A549 (cell line): ENCODE measurements at regions not wholly inside any gene's neighbourhood (a gene's known extent, or its start where the extent isn't known, plus 50 kb on each side); places are given as distances from the start of the nearest gene placed in this dataset.

ENCODE experiments used
- ATAC-seq, 2 experiments: fragments of 200-7000 bp in 1 of 2; fragments of >200 bp in 1 of 2; cut with Nextera tagmentation in 1 of 2; cut with Tn5 transposase in 1 of 2; 3 replicates each; pipeline versions ENCODE4 v1.8.0 to v1.9.1; 2018 to 2020; ENCODE audit warnings: mild to moderate bottlenecking in 1 of 2, moderate library complexity in 1 of 2
- CTCF ChIA-PET: fragments of 300-600 bp; sonication (Branson Sonifier 250); formaldehyde crosslinking; extraction: SDS; loops from one replicate; lab custom pipeline; 2021; ENCODE audit warnings: antibody characterized with exemption, inconsistent platforms; lab: Yijun Ruan, JAX
- POLR2A ChIA-PET: fragments of 350-600 bp; formaldehyde crosslinking; extraction: SDS; loops from one replicate; lab custom pipeline; 2021; ENCODE audit warnings: antibody characterized with exemption, inconsistent platforms; lab: Yijun Ruan, JAX
- DNase-seq, 2 experiments: peaks; one replicate each; pipeline versions ENCODE4 v3.0.0 to v3.0.0-alpha.2; 2011 to 2016; ENCODE audit warnings: low read depth in 1 of 2, low spot score in 1 of 2
- FAIRE-seq: peaks from 2 replicates; lab custom pipeline; 2011; peaks lifted over from hg19 to GRCh38; lab: Jason Lieb, UNC
- H3K27ac ChIP-seq, 2 experiments: fragments of >200 bp; sonication (Bioruptor Twin); formaldehyde crosslinking; 3 replicates each; pipeline ENCODE4 v1.5.1; 2016 to 2017
- H3K4me1 ChIP-seq: fragments of >200 bp; sonication (Bioruptor Twin); formaldehyde crosslinking; 3 replicates; pipeline ENCODE4 v1.6.1; 2016
- H3K4me2 ChIP-seq: fragments of >200 bp; sonication (Bioruptor Twin); formaldehyde crosslinking; 3 replicates; pipeline ENCODE4 v1.6.1; 2016
- H3K4me3 ChIP-seq: fragments of >200 bp; sonication (Bioruptor Twin); formaldehyde crosslinking; 3 replicates; pipeline ENCODE4 v1.5.1; 2016
- H3K9me3 ChIP-seq: fragments of >200 bp; sonication (Bioruptor Twin); formaldehyde crosslinking; 3 replicates; pipeline ENCODE4 v1.6.1; 2016
- ATOH8 ChIP-seq: fragments of 250-450 bp; sonication (Bioruptor Pico); IDR thresholded peaks from 2 replicates; pipeline ENCODE4 v1.5.0; 2020; ENCODE audit warnings: low read depth, mild to moderate bottlenecking, moderate library complexity
- BCL3 ChIP-seq: fragments of >200 bp; sonication (Bioruptor Twin); formaldehyde crosslinking; IDR thresholded peaks from 3 replicates; pipeline ENCODE4 v1.6.1; 2016
- CEBPB ChIP-seq, 2 experiments: fragments of >200 bp in 1 of 2; sonication (Bioruptor Twin) in 1 of 2; formaldehyde crosslinking in 1 of 2; IDR thresholded peaks; 2 replicates each; pipeline ENCODE4 v1.6.1; 2012 to 2016
- CHD2 ChIP-seq: fragments of 150-350 bp; IDR thresholded peaks from 2 replicates; pipeline ENCODE4 v1.6.1; 2014; ENCODE audit warnings: low read length; ENCODE audit not compliant: partially characterized antibody
- CHD4 ChIP-seq: fragments of 200-600 bp; sonication (generic); IDR thresholded peaks from 2 replicates; pipeline ENCODE4 v1.6.1; 2016; ENCODE audit warnings: antibody characterized with exemption, mild to moderate bottlenecking, borderline replicate concordance
- EHF ChIP-seq: fragments of 250-450 bp; sonication (Bioruptor Pico); IDR thresholded peaks from 2 replicates; pipeline ENCODE4 v1.5.0; 2020; ENCODE audit warnings: mild to moderate bottlenecking
- ESRRA ChIP-seq: fragments of 150-350 bp; IDR thresholded peaks from 2 replicates; pipeline ENCODE4 v1.6.1; 2014; ENCODE audit warnings: mild to moderate bottlenecking, low read length, borderline replicate concordance
- FOSB ChIP-seq: fragments of 250-450 bp; sonication (Bioruptor Pico); IDR thresholded peaks from 2 replicates; pipeline ENCODE4 v1.5.0; 2020; ENCODE audit warnings: mild to moderate bottlenecking, moderate library complexity
- FOSL2 ChIP-seq, 2 experiments: fragments of 450-650 bp in 1 of 2; fragments of >200 bp in 1 of 2; sonication (Bioruptor Twin) in 1 of 2; formaldehyde crosslinking; IDR thresholded peaks; 2 replicates each; pipeline versions ENCODE4 v1.5.0 to v1.6.1; 2016 to 2020; ENCODE audit warnings: mild to moderate bottlenecking in 1 of 2, moderate library complexity in 1 of 2
- FOXS1 ChIP-seq: fragments of 250-450 bp; sonication (Bioruptor Pico); IDR thresholded peaks from 2 replicates; pipeline ENCODE4 v1.5.0; 2020; ENCODE audit warnings: mild to moderate bottlenecking, moderate library complexity
- GATA3 ChIP-seq: IDR thresholded peaks from 2 replicates; pipeline ENCODE4 v1.6.1; 2012; ENCODE audit warnings: borderline replicate concordance
- HDAC2 ChIP-seq: fragments of 200-600 bp; sonication (generic); IDR thresholded peaks from 2 replicates; pipeline ENCODE4 v1.6.1; 2016
- HES2 ChIP-seq: fragments of >200 bp; sonication (Bioruptor Twin); formaldehyde crosslinking; IDR thresholded peaks from 2 replicates; pipeline ENCODE4 v1.6.1; 2016
- HEYL ChIP-seq: fragments of 250-450 bp; sonication (Bioruptor Pico); IDR thresholded peaks from 2 replicates; pipeline ENCODE4 v1.8.0; 2021; ENCODE audit warnings: mild to moderate bottlenecking, moderate library complexity
- HOXA7 ChIP-seq: fragments of 250-450 bp; sonication (Bioruptor Pico); IDR thresholded peaks from 2 replicates; pipeline ENCODE4 v1.5.0; 2020; ENCODE audit warnings: mild to moderate bottlenecking, moderate library complexity
- JUN ChIP-seq, 2 experiments: fragments of >200 bp; sonication (Bioruptor Twin); formaldehyde crosslinking; IDR thresholded peaks; 2 replicates in 1 of 2; 3 replicates in 1 of 2; pipeline ENCODE4 v1.6.1; 2016 to 2017
- KDM5A ChIP-seq: fragments of 200-600 bp; sonication (generic); IDR thresholded peaks from 2 replicates; pipeline ENCODE4 v1.6.1; 2016; ENCODE audit warnings: antibody characterized with exemption, mild to moderate bottlenecking
- MAFK ChIP-seq: fragments of 450-650 bp; IDR thresholded peaks from 2 replicates; pipeline ENCODE4 v1.6.1; 2014; ENCODE audit not compliant: partially characterized antibody
- NFE2L2 ChIP-seq: fragments of 150-350 bp; conservative IDR thresholded peaks from 2 replicates; pipeline ENCODE4 v1.6.1; 2014; ENCODE audit warnings: low read length
- NPAS2 ChIP-seq: fragments of 250-450 bp; sonication (Bioruptor Pico); IDR thresholded peaks from 2 replicates; pipeline ENCODE4 v1.8.0; 2022; ENCODE audit warnings: mild to moderate bottlenecking, moderate library complexity, borderline replicate concordance
- NR3C1 ChIP-seq: fragments of >200 bp; sonication (Bioruptor Twin); formaldehyde crosslinking; IDR thresholded peaks from 3 replicates; pipeline ENCODE4 v1.6.1; 2017
- PBX3 ChIP-seq: IDR thresholded peaks from 2 replicates; pipeline ENCODE4 v1.6.1; 2012
- POLR2AphosphoS2 ChIP-seq: conservative IDR thresholded peaks from 2 replicates; pipeline ENCODE4 v1.6.1; 2012; ENCODE audit warnings: low read length, improper control_type of control experiment, inconsistent platforms
- RAD21 ChIP-seq, 2 experiments: fragments of >200 bp in 1 of 2; sonication (Bioruptor Twin) in 1 of 2; formaldehyde crosslinking in 1 of 2; IDR thresholded peaks in 1 of 2; conservative IDR thresholded peaks in 1 of 2; 2 replicates in 1 of 2; 3 replicates in 1 of 2; pipeline ENCODE4 v1.6.1; 2012 to 2018; ENCODE audit warnings: inconsistent platforms in 1 of 2
- RARB ChIP-seq: fragments of 250-450 bp; sonication (Bioruptor Pico); IDR thresholded peaks from 2 replicates; pipeline ENCODE4 v1.8.0; 2021; ENCODE audit warnings: mild to moderate bottlenecking, moderate library complexity
- SMC3 ChIP-seq: fragments of >200 bp; sonication (Bioruptor Twin); formaldehyde crosslinking; IDR thresholded peaks from 3 replicates; pipeline ENCODE4 v1.6.1; 2018; ENCODE audit warnings: inconsistent platforms
- ZFP36 ChIP-seq: fragments of 450-650 bp; IDR thresholded peaks from 2 replicates; pipeline ENCODE4 v1.6.1; 2014; ENCODE audit warnings: borderline replicate concordance; ENCODE audit not compliant: partially characterized antibody
- ZNF302 ChIP-seq: fragments of 250-450 bp; sonication (Bioruptor Pico); IDR thresholded peaks from 2 replicates; pipeline ENCODE4 v1.9.0; 2021; ENCODE audit warnings: inconsistent platforms, mild to moderate bottlenecking, moderate library complexity
- WGBS: methylation state at CpG from one replicate; pipeline ENCODE4 v1.1.6; 2017; ENCODE audit errors: missing lambda C conversion rate; 5-methylcytosine and 5-hydroxymethylcytosine counted together

- no peaks in the 10 kb centered on the region for H3K9me3 ChIP-seq
- CTCF ChIA-PET = interaction anchor here (0.6 kb wide), 1 partner anchor 104 kb away, joined by 4 read pairs; no protein-coding TSS in a partner anchor
- WGBS = 15% methylated on average over 4 of the region's 4 CpGs
- DNase-seq = no peak
- no peaks in the 10 kb centered on the region for H3K4me1 ChIP-seq
- TF ChIP-seq NR3C1 (no peak), SMC3 (no peak), HDAC2 (no peak), GATA3 (no peak)
- no peak overlapping the region for H3K4me2 ChIP-seq
- no peak for ATAC-seq
- no peak overlapping the region for H3K27ac ChIP-seq
- POLR2A ChIA-PET = no interaction called here
- no peak overlapping the region for H3K4me3 ChIP-seq
- FAIRE-seq = no peak
Measured at GRCh38 chr1:79519084-79519760, 512.7 kb upstream of the ADGRL4 start.

GRCh38 chr1:79517470-79518224, 511.1 kb upstream of the ADGRL4 start:
- TF ChIP-seq HDAC2 = no peak
- no peak for TF ChIP-seq ZFP36
- TF ChIP-seq MAFK = no peak
- TF ChIP-seq HOXA7 = no peak
- no peak for TF ChIP-seq ZNF302 (CRISPR knock-in tag)
- TF ChIP-seq RARB (CRISPR knock-in tag) = no peak
- TF ChIP-seq ESRRA = no peak
- TF ChIP-seq CHD2 = no peak
- TF ChIP-seq FOXS1 (CRISPR knock-in tag) = no peak
- no peak for TF ChIP-seq JUN (IDR thresholded peaks at IDR 0.05)
- no peak for TF ChIP-seq KDM5A
- no peak for TF ChIP-seq NFE2L2
- no peak for TF ChIP-seq CHD4
- no peak for TF ChIP-seq NR3C1
- TF ChIP-seq EHF (CRISPR knock-in tag) = no peak
- TF ChIP-seq RAD21 (conservative IDR thresholded peaks at IDR 0.05 in 1 of 2, IDR thresholded peaks at IDR 0.05 in 1 of 2) = no peak
- no peak for TF ChIP-seq POLR2AphosphoS2
- TF ChIP-seq HEYL = no peak
- no peak for TF ChIP-seq ATOH8 (CRISPR knock-in tag)
- no peak for TF ChIP-seq PBX3
- Histone ChIP-seq H3K4me1 (no peaks in the 10 kb centered on the region), H3K4me3 (no peak overlapping the region), H3K27ac (no peak overlapping the region), H3K9me3 (no peaks in the 10 kb centered on the region), H3K4me2 (no peak overlapping the region)
- FAIRE-seq (no peak), ATAC-seq (no peak), DNase-seq (no peak)
- WGBS = 25% methylated on average over 4 of the region's 4 CpGs
- ChIA-PET POLR2A (no interaction called here), CTCF (no interaction called here)

GRCh38 chr1:79507770-79508169, 501.2 kb upstream of the ADGRL4 start:
- no peaks in the 10 kb centered on the region for H3K9me3 ChIP-seq
- 10% methylated on average over 2 of the region's 2 CpGs for WGBS
- POLR2A ChIA-PET = no interaction called here
- TF ChIP-seq SMC3 (no peak), HES2 (no peak), CEBPB (IDR thresholded peaks at IDR 0.05) (no peak), BCL3 (no peak), NPAS2 (CRISPR knock-in tag) (no peak), CHD2 (no peak), FOSB (CRISPR knock-in tag) (no peak), FOSL2 (IDR thresholded peaks at IDR 0.05) (no peak), FOSL2 (CRISPR knock-in tag; IDR thresholded peaks at IDR 0.05) (no peak)

More at GRCh38 chr1:79507770-79508169, 501.2 kb upstream of the ADGRL4 start:
- ATAC-seq = no peak
- Histone ChIP-seq H3K4me3 (no peak overlapping the region), H3K27ac (no peak overlapping the region), H3K4me1 (no peaks in the 10 kb centered on the region), H3K4me2 (no peak overlapping the region)
- no peak for DNase-seq
- FAIRE-seq = no peak
- CTCF ChIA-PET = no interaction called here
